Astrocyte (in vitro differentiated cells and primary cell): ENCODE measurements at regions not wholly inside any gene's neighbourhood (a gene's known extent, or its start where the extent isn't known, plus 50 kb on each side); places are given as distances from the start of the nearest gene placed in this dataset.

Source experiments
- DNase-seq: peaks from one replicate; pipeline ENCODE4 v3.0.0-alpha.2; 2010; ENCODE audit warnings: low read depth
- FAIRE-seq: peaks from 2 replicates; lab custom pipeline; 2011; peaks lifted over from hg19 to GRCh38; lab: Jason Lieb, UNC
- H2AFZ ChIP-seq: 2 replicates; pipeline ENCODE4 v1.6.0; 2012; ENCODE audit warnings: low read depth, low read length, inconsistent platforms
- H3K27ac ChIP-seq: 2 replicates; pipeline ENCODE4 v1.5.1; 2011; ENCODE audit warnings: low read depth, low read length, inconsistent platforms
- H3K27me3 ChIP-seq: 2 replicates; pipeline ENCODE4 v1.6.0; 2011; ENCODE audit warnings: low read length, inconsistent platforms; ENCODE audit not compliant: insufficient read depth
- H3K36me3 ChIP-seq: 2 replicates; pipeline ENCODE4 v1.5.1; 2011; ENCODE audit warnings: low read length, inconsistent platforms; ENCODE audit not compliant: insufficient read depth
- H3K4me1 ChIP-seq: 2 replicates; pipeline ENCODE4 v1.5.1; 2011; ENCODE audit warnings: low read length, inconsistent platforms; ENCODE audit not compliant: insufficient read depth
- H3K4me2 ChIP-seq: 2 replicates; pipeline ENCODE4 v1.6.0; 2012; ENCODE audit warnings: low read length, inconsistent platforms
- H3K4me3 ChIP-seq: 2 replicates; pipeline ENCODE4 v1.5.1; 2011; ENCODE audit warnings: low read depth, mild to moderate bottlenecking, low read length, inconsistent platforms; ENCODE audit not compliant: insufficient read depth
- H3K79me2 ChIP-seq: 2 replicates; pipeline ENCODE4 v1.6.0; 2012; ENCODE audit warnings: mild to moderate bottlenecking, low read length, inconsistent platforms; ENCODE audit not compliant: insufficient read depth
- H3K9ac ChIP-seq: 2 replicates; pipeline ENCODE4 v1.6.0; 2012; ENCODE audit warnings: mild to moderate bottlenecking, low read length, inconsistent platforms
- H3K9me3 ChIP-seq: 2 replicates; pipeline ENCODE4 v1.5.1; 2012; ENCODE audit warnings: low read depth, mild to moderate bottlenecking, low read length, inconsistent platforms; ENCODE audit not compliant: insufficient read depth
- H4K20me1 ChIP-seq: 2 replicates; pipeline ENCODE4 v1.6.0; 2012; ENCODE audit warnings: low read length, inconsistent platforms; ENCODE audit not compliant: insufficient read depth
- H3K27ac Mint-ChIP-seq: one replicate; pipeline ENCODE4 v1.8.0; 2021; ENCODE audit warnings: mild to moderate bottlenecking, mixed read lengths; ENCODE audit not compliant: unreplicated experiment
- H3K27me3 Mint-ChIP-seq: one replicate; pipeline ENCODE4 v1.8.0; 2021; ENCODE audit warnings: low read depth, mixed read lengths; ENCODE audit not compliant: unreplicated experiment
- H3K36me3 Mint-ChIP-seq: one replicate; pipeline ENCODE4 v1.8.0; 2021; ENCODE audit warnings: low read depth, mixed read lengths; ENCODE audit not compliant: unreplicated experiment
- H3K4me1 Mint-ChIP-seq: one replicate; pipeline ENCODE4 v1.8.0; 2021; ENCODE audit warnings: low read depth, mixed read lengths; ENCODE audit not compliant: unreplicated experiment
- H3K4me3 Mint-ChIP-seq: one replicate; pipeline ENCODE4 v1.8.0; 2021; ENCODE audit warnings: mild to moderate bottlenecking, moderate library complexity, mixed read lengths; ENCODE audit not compliant: unreplicated experiment
- H3K9me3 Mint-ChIP-seq: one replicate; pipeline ENCODE4 v1.8.0; 2021; ENCODE audit warnings: mild to moderate bottlenecking, mixed read lengths; ENCODE audit not compliant: unreplicated experiment
- CTCF ChIP-seq: IDR thresholded peaks from 2 replicates; pipeline ENCODE4 v1.5.1; 2011; ENCODE audit warnings: low read depth, mild to moderate bottlenecking, inconsistent platforms, low read length, moderate library complexity; ENCODE audit not compliant: insufficient read depth
- EZH2 ChIP-seq: IDR thresholded peaks from 2 replicates; pipeline ENCODE4 v1.6.1; 2012; ENCODE audit warnings: mild to moderate bottlenecking, low read length, inconsistent platforms; ENCODE audit not compliant: insufficient read depth

- H3K36me3 ChIP-seq = no peaks in the 10 kb centered on the region
- H3K9me3 ChIP-seq = no peaks in the 10 kb centered on the region
- Mint-ChIP-seq H3K27me3 (peaks cover 5% of the 10 kb centered on the region), H3K36me3 (no peaks in the 10 kb centered on the region), H3K4me1 (peaks cover 3% of the 10 kb centered on the region), H3K9me3 (peaks cover 2% of the 10 kb centered on the region), H3K27ac (peak overlapping the region; percentile 47), H3K4me3 (no peak overlapping the region)
- H3K27me3 ChIP-seq = no peaks in the 10 kb centered on the region
- no peak overlapping the region for H3K9ac ChIP-seq
- peak; percentile 5 for TF ChIP-seq CTCF
- TF ChIP-seq EZH2 = no peak
- H3K4me1 ChIP-seq = peaks cover 13% of the 10 kb centered on the region
- no peak overlapping the region for H2AFZ ChIP-seq
- no peak overlapping the region for H3K4me3 ChIP-seq
- no peaks in the 10 kb centered on the region for H3K79me2 ChIP-seq
- DNase-seq (peak; percentile 68), FAIRE-seq (no peak)
- peak overlapping the region; percentile 43 for H3K4me2 ChIP-seq
- peak overlapping the region; percentile 41 for H3K27ac ChIP-seq
- H4K20me1 ChIP-seq = no peaks in the 10 kb centered on the region
Measured at GRCh38 chr2:176445956-176446355, 176.7 kb downstream of the MTX2 start.

GRCh38 chr2:176446718-176447414 lies 177.6 kb downstream of the MTX2 start:
- Histone ChIP-seq H2AFZ (peak overlapping the region; percentile 14), H3K79me2 (no peaks in the 10 kb centered on the region), H3K9ac (no peak overlapping the region), H3K27ac (no peak overlapping the region), H3K4me1 (peaks cover 13% of the 10 kb centered on the region), H3K4me2 (no peak overlapping the region), H4K20me1 (no peaks in the 10 kb centered on the region), H3K27me3 (no peaks in the 10 kb centered on the region), H3K9me3 (no peaks in the 10 kb centered on the region), H3K36me3 (no peaks in the 10 kb centered on the region), H3K4me3 (no peak overlapping the region)
- H3K9me3 Mint-ChIP-seq = peaks cover 2% of the 10 kb centered on the region
- H3K4me3 Mint-ChIP-seq = no peak overlapping the region
- no peak for FAIRE-seq
- no peaks in the 10 kb centered on the region for H3K36me3 Mint-ChIP-seq
- peaks cover 5% of the 10 kb centered on the region for H3K27me3 Mint-ChIP-seq
- TF ChIP-seq CTCF (no peak), EZH2 (no peak)
- DNase-seq = no peak
- H3K27ac Mint-ChIP-seq = no peak overlapping the region
- peaks cover 3% of the 10 kb centered on the region for H3K4me1 Mint-ChIP-seq

GRCh38 chr2:176447616-176448015 lies 178.4 kb downstream of the MTX2 start:
- H3K4me3 ChIP-seq = no peak overlapping the region
- FAIRE-seq = no peak

More at GRCh38 chr2:176447616-176448015, 178.4 kb downstream of the MTX2 start:
- Histone ChIP-seq H3K4me1 (peaks cover 13% of the 10 kb centered on the region), H2AFZ (no peak overlapping the region), H3K79me2 (no peaks in the 10 kb centered on the region), H3K9ac (no peak overlapping the region), H3K36me3 (no peaks in the 10 kb centered on the region), H3K4me2 (no peak overlapping the region), H3K27ac (no peak overlapping the region), H3K9me3 (no peaks in the 10 kb centered on the region), H3K27me3 (no peaks in the 10 kb centered on the region), H4K20me1 (no peaks in the 10 kb centered on the region)
- Mint-ChIP-seq H3K27me3 (peaks cover 3% of the 10 kb centered on the region), H3K27ac (no peak overlapping the region), H3K4me1 (peaks cover 3% of the 10 kb centered on the region), H3K4me3 (no peak overlapping the region), H3K9me3 (peaks cover 2% of the 10 kb centered on the region), H3K36me3 (no peaks in the 10 kb centered on the region)
- TF ChIP-seq CTCF (no peak), EZH2 (no peak)
- no peak for DNase-seq
